ENCODE measurements at regions not wholly inside any gene's neighbourhood (a gene's known extent, or its start where the extent isn't known, plus 50 kb on each side); places are given as distances from the start of the nearest gene placed in this dataset.

DNA sequence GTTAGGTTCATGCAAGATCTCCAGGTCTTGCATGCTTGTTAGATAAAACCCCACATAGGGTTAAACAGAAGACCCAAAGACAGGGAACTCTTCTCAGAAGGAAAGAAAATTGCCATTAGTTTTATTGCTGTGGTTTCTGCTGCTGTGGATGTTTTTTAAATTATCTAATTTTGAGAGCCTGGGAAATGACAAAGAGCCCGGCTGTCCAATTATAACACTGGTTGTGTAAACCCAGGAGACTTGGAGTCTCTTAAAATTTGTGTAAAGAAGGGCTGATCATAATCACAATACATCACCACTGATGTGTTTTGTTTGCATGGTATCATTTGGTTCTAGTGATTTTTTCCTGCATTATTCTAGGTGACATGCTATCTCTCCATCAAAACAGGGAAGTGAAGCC, 246.5 kb upstream of the MYO3A start:
- H3K9me3 ChIP-seq (ENCODE audit: insufficient read depth, low read length), result no peaks in the 10 kb centered on the region

GRCh38 chr10:25689346-25690100, 244.5 kb upstream of the MYO3A start:
- Histone ChIP-seq H3K79me2 (ENCODE audit: low read length) (no peaks in the 10 kb centered on the region), H3K36me3 (replicated peaks; ENCODE audit: low read depth, low read length) (no peaks in the 10 kb centered on the region), H4K20me1 (ENCODE audit: insufficient read depth, low read length) (no peaks in the 10 kb centered on the region), H3K4me3 (ENCODE audit: low read length) (no peak overlapping the region), H3K9ac (ENCODE audit: low read length) (no peak overlapping the region), H3K27me3 (ENCODE audit: low read depth, low read length) (no peaks in the 10 kb centered on the region), H2AFZ (ENCODE audit: low read depth, low read length) (no peak overlapping the region), H3K4me2 (ENCODE audit: low read length) (no peak overlapping the region), H3K27ac (ENCODE audit: low read length) (no peak overlapping the region), H3K4me1 (ENCODE audit: low read length) (no peaks in the 10 kb centered on the region), H3K9me3 (ENCODE audit: insufficient read depth, low read length) (no peaks in the 10 kb centered on the region)
- TF ChIP-seq, protein P1, sequence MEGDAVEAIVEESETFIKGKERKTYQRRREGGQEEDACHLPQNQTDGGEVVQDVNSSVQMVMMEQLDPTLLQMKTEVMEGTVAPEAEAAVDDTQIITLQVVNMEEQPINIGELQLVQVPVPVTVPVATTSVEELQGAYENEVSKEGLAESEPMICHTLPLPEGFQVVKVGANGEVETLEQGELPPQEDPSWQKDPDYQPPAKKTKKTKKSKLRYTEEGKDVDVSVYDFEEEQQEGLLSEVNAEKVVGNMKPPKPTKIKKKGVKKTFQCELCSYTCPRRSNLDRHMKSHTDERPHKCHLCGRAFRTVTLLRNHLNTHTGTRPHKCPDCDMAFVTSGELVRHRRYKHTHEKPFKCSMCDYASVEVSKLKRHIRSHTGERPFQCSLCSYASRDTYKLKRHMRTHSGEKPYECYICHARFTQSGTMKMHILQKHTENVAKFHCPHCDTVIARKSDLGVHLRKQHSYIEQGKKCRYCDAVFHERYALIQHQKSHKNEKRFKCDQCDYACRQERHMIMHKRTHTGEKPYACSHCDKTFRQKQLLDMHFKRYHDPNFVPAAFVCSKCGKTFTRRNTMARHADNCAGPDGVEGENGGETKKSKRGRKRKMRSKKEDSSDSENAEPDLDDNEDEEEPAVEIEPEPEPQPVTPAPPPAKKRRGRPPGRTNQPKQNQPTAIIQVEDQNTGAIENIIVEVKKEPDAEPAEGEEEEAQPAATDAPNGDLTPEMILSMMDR (IDR thresholded peaks at IDR 0.05; ENCODE audit: low read depth, low read length), result no peak
- TF ChIP-seq EZH2phosphoT487 (IDR thresholded peaks at IDR 0.05; ENCODE audit: low read depth), result no peak

More for the DNA sequence above, 246.5 kb upstream of the MYO3A start:
- Histone ChIP-seq H4K20me1 (ENCODE audit: insufficient read depth, low read length) (no peaks in the 10 kb centered on the region), H3K79me2 (ENCODE audit: low read length) (no peaks in the 10 kb centered on the region), H3K36me3 (replicated peaks; ENCODE audit: low read depth, low read length) (no peaks in the 10 kb centered on the region), H3K27ac (ENCODE audit: low read length) (no peak overlapping the region), H3K27me3 (ENCODE audit: low read depth, low read length) (no peaks in the 10 kb centered on the region), H3K9ac (ENCODE audit: low read length) (no peak overlapping the region), H3K4me1 (ENCODE audit: low read length) (no peaks in the 10 kb centered on the region), H3K4me2 (ENCODE audit: low read length) (no peak overlapping the region), H2AFZ (ENCODE audit: low read depth, low read length) (no peak overlapping the region), H3K4me3 (ENCODE audit: low read length) (no peak overlapping the region)
- TF ChIP-seq, protein P1 (IDR thresholded peaks at IDR 0.05; ENCODE audit: low read depth, low read length), result no peak
- no peak for TF ChIP-seq EZH2phosphoT487 (IDR thresholded peaks at IDR 0.05; ENCODE audit: low read depth)

DNA sequence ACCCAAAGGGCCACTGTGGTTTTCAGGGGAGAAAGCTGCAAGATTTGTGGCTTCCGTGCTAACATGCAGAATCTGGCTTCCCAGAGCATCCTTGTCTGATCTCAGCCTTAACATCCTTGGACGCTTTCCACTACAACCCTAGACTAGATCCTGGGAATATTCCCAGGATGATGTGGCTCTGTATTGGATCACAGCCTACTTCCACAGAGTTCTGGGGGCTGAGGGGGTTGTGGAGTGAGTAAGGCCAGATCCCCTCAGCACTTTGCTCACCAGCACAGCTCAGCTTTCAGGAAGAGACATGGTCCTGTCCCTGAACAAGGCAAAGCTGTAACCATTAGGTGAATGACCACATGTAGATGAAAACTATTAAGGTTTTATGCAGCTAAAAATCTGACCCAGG, 241.3 kb upstream of the MYO3A start:
- no peaks in the 10 kb centered on the region for H3K27me3 ChIP-seq (ENCODE audit: low read depth, low read length)
- H3K36me3 ChIP-seq (replicated peaks; ENCODE audit: low read depth, low read length), result no peaks in the 10 kb centered on the region
- H4K20me1 ChIP-seq (ENCODE audit: insufficient read depth, low read length), result no peaks in the 10 kb centered on the region
- no peak overlapping the region for H3K4me3 ChIP-seq (ENCODE audit: low read length)
- H3K9ac ChIP-seq (ENCODE audit: low read length), result no peak overlapping the region
- H3K79me2 ChIP-seq (ENCODE audit: low read length), result no peaks in the 10 kb centered on the region
- no peak overlapping the region for H3K4me2 ChIP-seq (ENCODE audit: low read length)
- no peak overlapping the region for H3K27ac ChIP-seq (ENCODE audit: low read length)
- TF ChIP-seq, protein P1 (IDR thresholded peaks at IDR 0.05; ENCODE audit: low read depth, low read length), result no peak
- TF ChIP-seq EZH2phosphoT487 (IDR thresholded peaks at IDR 0.05; ENCODE audit: low read depth), result no peak
- no peaks in the 10 kb centered on the region for H3K4me1 ChIP-seq (ENCODE audit: low read length)
- H3K9me3 ChIP-seq (ENCODE audit: insufficient read depth, low read length), result no peaks in the 10 kb centered on the region
- no peak overlapping the region for H2AFZ ChIP-seq (ENCODE audit: low read depth, low read length)

DNA sequence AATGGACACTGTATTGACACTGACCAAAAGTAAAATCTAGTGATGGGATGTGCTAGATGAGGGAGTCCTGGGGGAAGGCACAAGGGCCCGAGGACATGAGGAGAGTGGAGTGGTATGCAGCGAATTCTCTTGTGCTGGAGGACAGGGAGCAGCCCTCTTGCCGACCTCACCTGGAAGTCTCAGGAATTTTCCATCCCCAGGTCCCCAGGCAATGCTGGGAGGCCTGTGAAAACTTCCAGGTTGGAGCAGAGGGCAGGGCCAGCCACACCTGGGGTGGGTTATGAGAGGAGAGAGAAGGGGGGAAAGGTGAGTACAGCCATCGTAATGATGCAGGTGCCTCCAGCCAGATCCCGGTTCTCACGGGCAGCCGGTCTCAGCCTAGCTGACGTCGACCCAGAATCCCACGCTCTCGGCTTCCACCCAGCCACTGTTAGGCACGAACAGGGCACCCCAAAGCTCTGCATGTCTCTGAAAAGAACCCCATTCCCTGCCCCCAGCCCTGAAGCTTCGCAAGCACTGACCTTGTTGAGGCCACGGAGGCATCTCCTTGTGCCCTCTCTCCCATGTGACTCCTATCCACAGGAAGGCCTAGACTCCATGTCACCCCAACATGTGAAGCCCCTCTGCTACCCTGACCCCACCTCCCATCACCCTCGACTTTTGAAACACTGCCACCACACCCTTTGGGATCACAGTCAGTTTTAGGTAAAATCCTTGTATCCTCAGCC, 239.7 kb upstream of the MYO3A start:
- Histone ChIP-seq H3K27me3 (ENCODE audit: low read depth, low read length) (no peaks in the 10 kb centered on the region), H2AFZ (ENCODE audit: low read depth, low read length) (no peak overlapping the region), H3K4me1 (ENCODE audit: low read length) (no peaks in the 10 kb centered on the region), H3K4me3 (ENCODE audit: low read length) (no peak overlapping the region), H3K79me2 (ENCODE audit: low read length) (no peaks in the 10 kb centered on the region), H3K9ac (ENCODE audit: low read length) (no peak overlapping the region), H3K27ac (ENCODE audit: low read length) (no peak overlapping the region), H3K36me3 (replicated peaks; ENCODE audit: low read depth, low read length) (no peaks in the 10 kb centered on the region), H3K9me3 (ENCODE audit: insufficient read depth, low read length) (no peaks in the 10 kb centered on the region), H4K20me1 (ENCODE audit: insufficient read depth, low read length) (no peaks in the 10 kb centered on the region), H3K4me2 (ENCODE audit: low read length) (no peak overlapping the region)
- TF ChIP-seq, protein P1 (IDR thresholded peaks at IDR 0.05; ENCODE audit: low read depth, low read length), result no peak
- TF ChIP-seq EZH2phosphoT487 (IDR thresholded peaks at IDR 0.05; ENCODE audit: low read depth), result no peak
